DND-41 (cell line): ENCODE measurements at regions not wholly inside any gene's neighbourhood (a gene's known extent, or its start where the extent isn't known, plus 50 kb on each side); places are given as distances from the start of the nearest gene placed in this dataset.

ENCODE experiments used
- CTCF ChIP-seq: IDR thresholded peaks from 2 replicates; pipeline ENCODE4 v1.5.1; 2012; ENCODE audit warnings: borderline replicate concordance, low read length, moderate library complexity, mild to moderate bottlenecking; ENCODE audit not compliant: poor library complexity, severe bottlenecking; ENCODE audit errors: extremely low read depth
- EZH2 ChIP-seq: IDR thresholded peaks from 3 replicates; pipeline ENCODE4 v1.6.1; 2012; ENCODE audit warnings: borderline replicate concordance, low read depth, mild to moderate bottlenecking, moderate library complexity, low read length, inconsistent platforms; ENCODE audit not compliant: severe bottlenecking

GRCh38 chr7:118000480-118001202 lies 127.4 kb upstream of the CTTNBP2 start:
- TF ChIP-seq CTCF, result no peak
- no peak for TF ChIP-seq EZH2
